Heart right ventricle (tissue), 16 donors: ENCODE measurements at regions not wholly inside any gene's neighbourhood (a gene's known extent, or its start where the extent isn't known, plus 50 kb on each side); places are given as distances from the start of the nearest gene placed in this dataset.

Source experiments
- ATAC-seq, 8 donors: fragments of 200-7000 bp; cut with Tn5 transposase; one replicate each; pipeline ENCODE4 v1.9.1; 2020; ENCODE audit warnings: mild to moderate bottlenecking in 8 of 8, moderate library complexity in 8 of 8, moderate number of reproducible peaks in 1 of 8
- DNase-seq, 2 donors: peaks; one replicate each; pipeline ENCODE4 v3.0.0-alpha.2; 2020
- H3K27ac ChIP-seq, 10 donors: fragments of 200-600 bp; sonication (generic) in 2 of 10; one replicate each; pipeline versions ENCODE4 v1.5.0 to v1.8.0; 2020 to 2022; ENCODE audit warnings: mild to moderate bottlenecking in 3 of 10
- H3K27me3 ChIP-seq, 7 donors: fragments of 200-600 bp; one replicate each; pipeline ENCODE4 v1.8.0; 2021 to 2022; ENCODE audit warnings: mild to moderate bottlenecking in 2 of 7
- H3K36me3 ChIP-seq, 9 donors: fragments of 200-600 bp; sonication (generic) in 1 of 9; one replicate each; pipeline versions ENCODE4 v1.5.0 to v1.8.0; 2020 to 2022; ENCODE audit warnings: mild to moderate bottlenecking in 2 of 9
- H3K4me1 ChIP-seq, 9 donors: fragments of 200-600 bp; sonication (generic) in 1 of 9; one replicate each; pipeline versions ENCODE4 v1.5.0 to v1.8.0; 2020 to 2022; ENCODE audit warnings: mild to moderate bottlenecking in 4 of 9
- H3K4me3 ChIP-seq, 10 donors: fragments of 200-600 bp; sonication (generic) in 2 of 10; one replicate each; pipeline versions ENCODE4 v1.5.0 to v1.8.0; 2020 to 2022; ENCODE audit warnings: mild to moderate bottlenecking in 7 of 10, moderate library complexity in 2 of 10
- H3K9me3 ChIP-seq, 11 donors: fragments of 200-600 bp in 10 of 11; sonication (generic) in 2 of 11; one replicate each; pipeline versions ENCODE4 v1.5.0 to v1.8.0; 2013 to 2022; ENCODE audit warnings: mild to moderate bottlenecking in 2 of 11, control low read depth in 1 of 11, moderate library complexity in 1 of 11
- CTCF ChIP-seq, 9 donors: fragments of 200-600 bp; sonication (generic) in 2 of 9; IDR thresholded peaks; one replicate each; pipeline versions ENCODE4 v1.5.0 to v1.8.0; 2021 to 2022; ENCODE audit warnings: antibody characterized with exemption in 9 of 9, mild to moderate bottlenecking in 5 of 9, moderate library complexity in 1 of 9
- WGBS, 2 donors: extraction: QIAGEN DNeasy Blood & Tissue Kit; methylation state at CpG; one replicate each; pipeline ENCODE4 v1.1.7; 2013; ENCODE audit warnings: inconsistent platforms in 1 of 2; 5-methylcytosine and 5-hydroxymethylcytosine counted together
- intact Hi-C, 10 donors: fragments of 100-400 bp; cut with DNase I; formaldehyde crosslinking; loops; one replicate each; pipeline versions ENCODE4 v1.11.1 to v1.14.2; 2022
- donor health status: Arrhythmogenic right ventricular cardiomyopathy.
- donor health status: ischemic (EF 13 %, LVEDD 7.1; RV severe dilation, severe dysfunction).
- donor health status: healthy with polysubstance abuse.
- donor health status: DM: no; HTN: yes; CAD: no.
- donor health status: DM: no; HTN: no; CAD: no.
- donor health status: ischemic (EF 25% LVEDD 6.9; RV normal size, moderate dysfunction).
- donor health status: ischemic (EF 25% LVEDD 5.7; RV mildly dilated, moderate dysfunction).
- donor health status: healthy.
- donor health status: DM: yes; HTN: yes; CAD: no.
- donor health status: Ischemic cardiomyopathy.
- donor health status: ischemic (EF 35%, LVEDD 5.7; RV mildly dilated, moderate dysfunction).
- donor health status: nonischemic (EF 11% LVEDD 7.7; RV severe dilation, severe dysfunction).
- donor health status: DM: yes; HTN: yes; CAD: no.
- donor health status: PGD.
- donor health status: ischemic (EF 29% LVEDD 5.4; RV normal size, mild dysfunction).
- donor health status: nonischemic (EF 23%, LVEDD 6.1; RV moderate dilation, normal function).

- DNase-seq, result no peak
- H3K27ac ChIP-seq, result no peak overlapping the region
- H3K27me3 ChIP-seq, result peaks cover 0 to 5% (median 0%) of the 10 kb centered on the region in 7 donors
- H3K4me1 ChIP-seq, result no peaks in the 10 kb centered on the region
- intact Hi-C loops, result no loop called here
- H3K9me3 ChIP-seq, result no peaks in the 10 kb centered on the region
- ATAC-seq, result no peak
- WGBS, 2 donors, result 52 to 58% methylated on average over 1 of the region's 1 CpG
- no peak overlapping the region for H3K4me3 ChIP-seq
- TF ChIP-seq CTCF (IDR thresholded peaks at IDR 0.05), result no peak
- no peaks in the 10 kb centered on the region for H3K36me3 ChIP-seq
Observed at GRCh38 chr2:180720829-180721228, 259.6 kb upstream of the UBE2E3 start.

DNA sequence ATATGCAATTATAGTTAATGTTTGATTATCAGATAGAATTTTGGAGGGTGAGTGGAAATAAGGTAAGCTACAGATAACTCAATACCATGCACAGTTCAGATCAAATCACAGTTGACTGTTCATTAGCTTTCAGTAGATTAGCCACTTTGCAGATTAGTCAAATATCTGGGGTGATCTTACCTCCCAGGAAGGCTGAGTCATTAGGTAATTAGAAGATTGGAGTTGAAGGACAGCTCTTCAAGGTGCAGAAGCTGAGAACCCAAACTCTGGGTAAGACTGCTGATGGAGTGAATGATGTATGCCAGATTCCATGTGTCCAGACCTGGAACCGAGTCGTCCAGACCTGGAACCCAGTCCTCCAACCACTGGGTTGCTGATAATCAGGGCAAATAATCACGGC lies 262.8 kb upstream of the UBE2E3 start:
- ATAC-seq, result no peak
- no peaks in the 10 kb centered on the region for H3K4me1 ChIP-seq
- H3K4me3 ChIP-seq, result no peak overlapping the region
- WGBS, 2 donors, result 76% methylated on average over 3 of the region's 3 CpGs
- peaks cover 0 to 7% (median 0%) of the 10 kb centered on the region in 11 donors for H3K9me3 ChIP-seq
- H3K36me3 ChIP-seq, result no peaks in the 10 kb centered on the region
- no peak for DNase-seq
- intact Hi-C loops, result no loop called here
- no peak for TF ChIP-seq CTCF (IDR thresholded peaks at IDR 0.05)
- no peak overlapping the region for H3K27ac ChIP-seq
- H3K27me3 ChIP-seq, result peaks cover 0 to 5% (median 0%) of the 10 kb centered on the region in 7 donors

- no peak for TF ChIP-seq CTCF (IDR thresholded peaks at IDR 0.05)
- Histone ChIP-seq H3K27me3 (peaks cover 0 to 5% (median 0%) of the 10 kb centered on the region in 7 donors), H3K36me3 (no peaks in the 10 kb centered on the region), H3K4me3 (no peak overlapping the region), H3K9me3 (peaks cover 0 to 16% (median 0%) of the 10 kb centered on the region in 11 donors), H3K27ac (no peak overlapping the region), H3K4me1 (no peaks in the 10 kb centered on the region)
- DNase-seq (no peak), ATAC-seq (no peak)
- 67 to 75% methylated on average over 4 of the region's 4 CpGs for WGBS, 2 donors
- intact Hi-C loops, result no loop called here
Observed at GRCh38 chr2:180716186-180717180, 263.9 kb upstream of the UBE2E3 start.

- Histone ChIP-seq H3K4me3 (no peak overlapping the region), H3K27me3 (peaks cover 0 to 5% (median 0%) of the 10 kb centered on the region in 7 donors), H3K36me3 (no peaks in the 10 kb centered on the region), H3K27ac (no peak overlapping the region), H3K9me3 (peaks cover 0 to 16% (median 0%) of the 10 kb centered on the region in 11 donors), H3K4me1 (no peaks in the 10 kb centered on the region)
- intact Hi-C loops, result no loop called here
- no peak for ATAC-seq
- 59 to 71% methylated on average over 1 of the region's 1 CpG for WGBS, 2 donors
- no peak for TF ChIP-seq CTCF (IDR thresholded peaks at IDR 0.05)
- no peak for DNase-seq
Observed at GRCh38 chr2:180715044-180715443, 265.4 kb upstream of the UBE2E3 start.
